Thoracic aorta (tissue), 2 donors: ENCODE measurements at regions not wholly inside any gene's neighbourhood (a gene's known extent, or its start where the extent isn't known, plus 50 kb on each side); places are given as distances from the start of the nearest gene placed in this dataset.

Source experiments
- ATAC-seq: fragments of 150-250 bp; one replicate; pipeline ENCODE4 v1.8.0; 2017; ENCODE audit warnings: low read depth; ENCODE audit not compliant: insufficient number of reproducible peaks, low FRiP score
- DNase-seq: peaks from one replicate; pipeline ENCODE4 v3.0.0-alpha.2; 2020; ENCODE audit warnings: low spot score
- H3K27ac ChIP-seq, 2 donors: fragments of 200-600 bp; sonication (generic); 1 replicate in 1 of 2; 2 replicates in 1 of 2; pipeline ENCODE4 v1.5.1; 2016; ENCODE audit warnings: mild to moderate bottlenecking in 2 of 2, moderate library complexity in 2 of 2
- H3K27me3 ChIP-seq: fragments of 200-600 bp; sonication (generic); replicated peaks from 2 replicates; pipeline ENCODE4 v1.6.0; 2016; ENCODE audit warnings: mild to moderate bottlenecking; ENCODE audit not compliant: insufficient read depth
- H3K36me3 ChIP-seq: fragments of 200-600 bp; sonication (generic); one replicate; pipeline ENCODE4 v1.5.1; 2016
- H3K4me1 ChIP-seq, 2 donors: fragments of 200-600 bp; sonication (generic); 1 replicate in 1 of 2; 2 replicates in 1 of 2; pipeline versions ENCODE4 v1.5.1 to v1.6.0; 2016; ENCODE audit warnings: low read depth in 2 of 2, mild to moderate bottlenecking in 1 of 2; ENCODE audit not compliant: control insufficient read depth in 1 of 2
- H3K4me3 ChIP-seq: fragments of 200-600 bp; sonication (generic); 2 replicates; pipeline ENCODE4 v1.5.1; 2016; ENCODE audit warnings: mild to moderate bottlenecking
- H3K9me3 ChIP-seq: fragments of 200-600 bp; sonication (generic); 2 replicates; pipeline ENCODE4 v1.5.1; 2016
- CTCF ChIP-seq: fragments of 200-600 bp; sonication (generic); IDR thresholded peaks from one replicate; pipeline ENCODE4 v1.5.1; 2019; ENCODE audit warnings: antibody characterized with exemption

GRCh38 chr2:81073412-81073811 is 768.9 kb upstream of the LRRTM1 start:
- H3K4me1 ChIP-seq, result no peaks in the 10 kb centered on the region
- no peaks in the 10 kb centered on the region for H3K27me3 ChIP-seq
- no peaks in the 10 kb centered on the region for H3K36me3 ChIP-seq
- no peak for DNase-seq
- no peak overlapping the region for H3K4me3 ChIP-seq
- ATAC-seq, result no peak
- H3K27ac ChIP-seq, result no peak overlapping the region
- no peaks in the 10 kb centered on the region for H3K9me3 ChIP-seq
- no peak for TF ChIP-seq CTCF

DNA sequence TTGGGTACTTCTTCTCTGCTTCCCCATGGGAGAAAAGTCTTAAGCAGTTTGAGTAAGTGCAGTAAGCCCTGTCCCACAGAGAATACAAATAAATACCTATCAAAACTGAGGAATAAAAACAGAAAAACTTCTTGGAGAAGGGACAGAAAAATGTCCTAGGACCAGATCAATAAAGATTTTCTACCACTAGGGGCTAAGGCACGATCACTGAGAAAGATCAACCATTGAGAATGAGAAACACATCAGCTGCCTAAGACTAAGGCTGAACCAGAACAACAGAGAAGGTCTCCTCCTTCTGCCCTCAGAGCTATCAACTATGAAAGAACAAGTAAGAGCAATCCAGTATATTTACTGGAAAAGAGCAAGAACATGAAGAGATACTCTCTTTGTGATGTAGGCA is 763.6 kb upstream of the LRRTM1 start:
- no peak for TF ChIP-seq CTCF
- Histone ChIP-seq H3K9me3 (no peaks in the 10 kb centered on the region), H3K36me3 (no peaks in the 10 kb centered on the region), H3K27me3 (no peaks in the 10 kb centered on the region), H3K4me3 (no peak overlapping the region), H3K27ac (no peak overlapping the region), H3K4me1 (no peaks in the 10 kb centered on the region)
- ATAC-seq (no peak), DNase-seq (no peak)

- H3K9me3 ChIP-seq, result no peaks in the 10 kb centered on the region
- TF ChIP-seq CTCF, result no peak
- no peaks in the 10 kb centered on the region for H3K27me3 ChIP-seq
- no peaks in the 10 kb centered on the region for H3K36me3 ChIP-seq
- H3K4me3 ChIP-seq, result no peak overlapping the region
- no peak overlapping the region for H3K27ac ChIP-seq
- DNase-seq (no peak), ATAC-seq (no peak)
- no peaks in the 10 kb centered on the region for H3K4me1 ChIP-seq
Measured at GRCh38 chr2:81061016-81061415, 756.5 kb upstream of the LRRTM1 start.

- no peak for DNase-seq
- no peaks in the 10 kb centered on the region for H3K4me1 ChIP-seq
- H3K4me3 ChIP-seq, result no peak overlapping the region
- no peaks in the 10 kb centered on the region for H3K9me3 ChIP-seq
- TF ChIP-seq CTCF, result no peak
- H3K27ac ChIP-seq, result no peak overlapping the region
- no peaks in the 10 kb centered on the region for H3K36me3 ChIP-seq
- no peak for ATAC-seq
- H3K27me3 ChIP-seq, result no peaks in the 10 kb centered on the region
Measured at GRCh38 chr2:81050580-81051095, 746.1 kb upstream of the LRRTM1 start.

- DNase-seq, result no peak
- H3K36me3 ChIP-seq, result no peaks in the 10 kb centered on the region
- no peaks in the 10 kb centered on the region for H3K27me3 ChIP-seq
- no peak overlapping the region for H3K27ac ChIP-seq
- no peak overlapping the region for H3K4me3 ChIP-seq
- TF ChIP-seq CTCF, result no peak
- no peaks in the 10 kb centered on the region for H3K9me3 ChIP-seq
- no peak for ATAC-seq
- no peaks in the 10 kb centered on the region for H3K4me1 ChIP-seq
Measured at GRCh38 chr2:81043681-81044080, 739.1 kb upstream of the LRRTM1 start.
